Suprapubic skin (tissue), 3 donors: ENCODE measurements at regions not wholly inside any gene's neighbourhood (a gene's known extent, or its start where the extent isn't known, plus 50 kb on each side); places are given as distances from the start of the nearest gene placed in this dataset.
"Not testable (repeated sequence)": the region's sequence is repeated elsewhere in the genome, so short reads cannot be mapped to it uniquely, and the experiment has no call there.

Source experiments
- CTCF ChIP-seq, 2 donors: fragments of 200-600 bp in 1 of 2; fragments of 450-650 bp in 1 of 2; sonication (generic) in 1 of 2; IDR thresholded peaks; one replicate each; pipeline ENCODE4 v1.5.1; 2016 to 2019; ENCODE audit warnings: antibody characterized with exemption in 2 of 2, mild to moderate bottlenecking in 1 of 2, moderate library complexity in 1 of 2
- POLR2AphosphoS5 ChIP-seq, 3 donors: sonication (generic); formaldehyde crosslinking; IDR thresholded peaks; one replicate each; pipeline ENCODE4 v1.6.1; 2017; ENCODE audit warnings: antibody characterized with exemption in 3 of 3

GRCh38 chr1:148248798-148249197 lies 96.7 kb upstream of the NBPF11 start:
- TF ChIP-seq CTCF, POLR2AphosphoS5 (IDR thresholded peaks at IDR 0.05): not testable (repeated sequence)
